ENCODE measurements at regions not wholly inside any gene's neighbourhood (a gene's known extent, or its start where the extent isn't known, plus 50 kb on each side); places are given as distances from the start of the nearest gene placed in this dataset.
A peak's percentile ranks its signal among the peaks of the same experiment; 100 is the strongest.

DNA sequence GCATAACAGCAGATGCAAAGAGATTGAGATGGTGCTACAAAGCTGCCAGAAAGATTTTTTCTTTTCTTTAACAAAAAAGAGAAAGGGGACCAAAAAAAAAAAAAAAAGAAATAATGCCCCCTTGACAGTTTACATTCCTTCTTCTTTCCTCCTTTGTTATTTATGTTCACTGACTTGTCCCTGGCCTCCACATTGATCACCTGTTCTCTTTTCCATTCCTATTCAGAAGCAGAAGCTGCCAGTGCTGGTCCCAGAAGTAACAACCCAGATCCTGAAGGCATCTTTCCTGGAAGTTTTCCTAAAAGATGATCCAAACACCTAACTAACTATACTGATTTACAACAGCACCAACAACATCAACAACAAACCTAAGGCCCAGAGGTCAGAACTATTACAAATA lies 728.1 kb downstream of the KCNJ2 start:
- peak overlapping the region; percentile 46; the same call in 1 of the 2 replicates for H3K4me2 ChIP-seq
- Mint-ChIP-seq H3K27me3 (ENCODE audit: insufficient read depth, low read depth, poor library complexity) (no peaks in the 10 kb centered on the region), H3K4me1 (peaks cover 12% of the 10 kb centered on the region; the same call in 2 of the 3 replicates), H3K36me3 (ENCODE audit: low read depth) (peaks cover 12% of the 10 kb centered on the region; the same call in 2 of the 3 replicates), H3K27ac (no peak overlapping the region), H3K9me3 (peaks cover 18% of the 10 kb centered on the region), H3K4me3 (no peak overlapping the region)
- peaks cover 17% of the 10 kb centered on the region for H3K4me1 ChIP-seq (ENCODE audit: insufficient read depth)
- H3K27me3 ChIP-seq (ENCODE audit: insufficient read depth) = no peaks in the 10 kb centered on the region
- peaks cover 2% of the 10 kb centered on the region; the same call in 1 of the 2 replicates for H3K36me3 ChIP-seq (ENCODE audit: insufficient read depth)
- no peak overlapping the region for H3K27ac ChIP-seq (ENCODE audit: low read depth)
- H3K79me2 ChIP-seq (replicated peaks; ENCODE audit: insufficient read depth) = no peaks in the 10 kb centered on the region
- H3F3A ChIP-seq (replicated peaks; ENCODE audit: low read depth) = no peaks in the 10 kb centered on the region
- H3K9me2 ChIP-seq (ENCODE audit: insufficient read depth) = no peaks in the 10 kb centered on the region
- ATAC-seq (peak; percentile 40; the same call in 1 of the 3 replicates), DNase-seq (ENCODE audit: low spot score) (peak; percentile 20)
- peak overlapping the region; percentile 4; the same call in 1 of the 2 replicates for H3K4me3 ChIP-seq
- no peak overlapping the region for H2AFZ ChIP-seq
- H4K20me1 ChIP-seq (replicated peaks; ENCODE audit: insufficient read depth) = no peaks in the 10 kb centered on the region
- TF ChIP-seq EZH2 (IDR thresholded peaks at IDR 0.05; ENCODE audit: low read depth, unreplicated experiment) (no peak), ZNF331 (CRISPR knock-in tag; IDR thresholded peaks at IDR 0.05; ENCODE audit: low read depth) (no peak), CREB1 (CRISPR knock-in tag; IDR thresholded peaks at IDR 0.05; ENCODE audit: low read depth) (no peak), STAT1 (IDR thresholded peaks at IDR 0.05; ENCODE audit: unreplicated experiment) (no peak), JUNB (IDR thresholded peaks at IDR 0.05; ENCODE audit: unreplicated experiment) (no peak), EZH2phosphoT487 (IDR thresholded peaks at IDR 0.05; ENCODE audit: unreplicated experiment) (no peak), ZNF114 (CRISPR knock-in tag; IDR thresholded peaks at IDR 0.05) (no peak), POLR2AphosphoS5 (IDR thresholded peaks at IDR 0.05; ENCODE audit: low read depth) (no peak), NANOG (IDR thresholded peaks at IDR 0.05; ENCODE audit: borderline replicate concordance) (no peak)
- TF ChIP-seq, protein P1, sequence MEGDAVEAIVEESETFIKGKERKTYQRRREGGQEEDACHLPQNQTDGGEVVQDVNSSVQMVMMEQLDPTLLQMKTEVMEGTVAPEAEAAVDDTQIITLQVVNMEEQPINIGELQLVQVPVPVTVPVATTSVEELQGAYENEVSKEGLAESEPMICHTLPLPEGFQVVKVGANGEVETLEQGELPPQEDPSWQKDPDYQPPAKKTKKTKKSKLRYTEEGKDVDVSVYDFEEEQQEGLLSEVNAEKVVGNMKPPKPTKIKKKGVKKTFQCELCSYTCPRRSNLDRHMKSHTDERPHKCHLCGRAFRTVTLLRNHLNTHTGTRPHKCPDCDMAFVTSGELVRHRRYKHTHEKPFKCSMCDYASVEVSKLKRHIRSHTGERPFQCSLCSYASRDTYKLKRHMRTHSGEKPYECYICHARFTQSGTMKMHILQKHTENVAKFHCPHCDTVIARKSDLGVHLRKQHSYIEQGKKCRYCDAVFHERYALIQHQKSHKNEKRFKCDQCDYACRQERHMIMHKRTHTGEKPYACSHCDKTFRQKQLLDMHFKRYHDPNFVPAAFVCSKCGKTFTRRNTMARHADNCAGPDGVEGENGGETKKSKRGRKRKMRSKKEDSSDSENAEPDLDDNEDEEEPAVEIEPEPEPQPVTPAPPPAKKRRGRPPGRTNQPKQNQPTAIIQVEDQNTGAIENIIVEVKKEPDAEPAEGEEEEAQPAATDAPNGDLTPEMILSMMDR (conservative IDR thresholded peaks at IDR 0.05; ENCODE audit: low read depth in 2 of 2) = no peak
- TF ChIP-seq, protein P2, sequence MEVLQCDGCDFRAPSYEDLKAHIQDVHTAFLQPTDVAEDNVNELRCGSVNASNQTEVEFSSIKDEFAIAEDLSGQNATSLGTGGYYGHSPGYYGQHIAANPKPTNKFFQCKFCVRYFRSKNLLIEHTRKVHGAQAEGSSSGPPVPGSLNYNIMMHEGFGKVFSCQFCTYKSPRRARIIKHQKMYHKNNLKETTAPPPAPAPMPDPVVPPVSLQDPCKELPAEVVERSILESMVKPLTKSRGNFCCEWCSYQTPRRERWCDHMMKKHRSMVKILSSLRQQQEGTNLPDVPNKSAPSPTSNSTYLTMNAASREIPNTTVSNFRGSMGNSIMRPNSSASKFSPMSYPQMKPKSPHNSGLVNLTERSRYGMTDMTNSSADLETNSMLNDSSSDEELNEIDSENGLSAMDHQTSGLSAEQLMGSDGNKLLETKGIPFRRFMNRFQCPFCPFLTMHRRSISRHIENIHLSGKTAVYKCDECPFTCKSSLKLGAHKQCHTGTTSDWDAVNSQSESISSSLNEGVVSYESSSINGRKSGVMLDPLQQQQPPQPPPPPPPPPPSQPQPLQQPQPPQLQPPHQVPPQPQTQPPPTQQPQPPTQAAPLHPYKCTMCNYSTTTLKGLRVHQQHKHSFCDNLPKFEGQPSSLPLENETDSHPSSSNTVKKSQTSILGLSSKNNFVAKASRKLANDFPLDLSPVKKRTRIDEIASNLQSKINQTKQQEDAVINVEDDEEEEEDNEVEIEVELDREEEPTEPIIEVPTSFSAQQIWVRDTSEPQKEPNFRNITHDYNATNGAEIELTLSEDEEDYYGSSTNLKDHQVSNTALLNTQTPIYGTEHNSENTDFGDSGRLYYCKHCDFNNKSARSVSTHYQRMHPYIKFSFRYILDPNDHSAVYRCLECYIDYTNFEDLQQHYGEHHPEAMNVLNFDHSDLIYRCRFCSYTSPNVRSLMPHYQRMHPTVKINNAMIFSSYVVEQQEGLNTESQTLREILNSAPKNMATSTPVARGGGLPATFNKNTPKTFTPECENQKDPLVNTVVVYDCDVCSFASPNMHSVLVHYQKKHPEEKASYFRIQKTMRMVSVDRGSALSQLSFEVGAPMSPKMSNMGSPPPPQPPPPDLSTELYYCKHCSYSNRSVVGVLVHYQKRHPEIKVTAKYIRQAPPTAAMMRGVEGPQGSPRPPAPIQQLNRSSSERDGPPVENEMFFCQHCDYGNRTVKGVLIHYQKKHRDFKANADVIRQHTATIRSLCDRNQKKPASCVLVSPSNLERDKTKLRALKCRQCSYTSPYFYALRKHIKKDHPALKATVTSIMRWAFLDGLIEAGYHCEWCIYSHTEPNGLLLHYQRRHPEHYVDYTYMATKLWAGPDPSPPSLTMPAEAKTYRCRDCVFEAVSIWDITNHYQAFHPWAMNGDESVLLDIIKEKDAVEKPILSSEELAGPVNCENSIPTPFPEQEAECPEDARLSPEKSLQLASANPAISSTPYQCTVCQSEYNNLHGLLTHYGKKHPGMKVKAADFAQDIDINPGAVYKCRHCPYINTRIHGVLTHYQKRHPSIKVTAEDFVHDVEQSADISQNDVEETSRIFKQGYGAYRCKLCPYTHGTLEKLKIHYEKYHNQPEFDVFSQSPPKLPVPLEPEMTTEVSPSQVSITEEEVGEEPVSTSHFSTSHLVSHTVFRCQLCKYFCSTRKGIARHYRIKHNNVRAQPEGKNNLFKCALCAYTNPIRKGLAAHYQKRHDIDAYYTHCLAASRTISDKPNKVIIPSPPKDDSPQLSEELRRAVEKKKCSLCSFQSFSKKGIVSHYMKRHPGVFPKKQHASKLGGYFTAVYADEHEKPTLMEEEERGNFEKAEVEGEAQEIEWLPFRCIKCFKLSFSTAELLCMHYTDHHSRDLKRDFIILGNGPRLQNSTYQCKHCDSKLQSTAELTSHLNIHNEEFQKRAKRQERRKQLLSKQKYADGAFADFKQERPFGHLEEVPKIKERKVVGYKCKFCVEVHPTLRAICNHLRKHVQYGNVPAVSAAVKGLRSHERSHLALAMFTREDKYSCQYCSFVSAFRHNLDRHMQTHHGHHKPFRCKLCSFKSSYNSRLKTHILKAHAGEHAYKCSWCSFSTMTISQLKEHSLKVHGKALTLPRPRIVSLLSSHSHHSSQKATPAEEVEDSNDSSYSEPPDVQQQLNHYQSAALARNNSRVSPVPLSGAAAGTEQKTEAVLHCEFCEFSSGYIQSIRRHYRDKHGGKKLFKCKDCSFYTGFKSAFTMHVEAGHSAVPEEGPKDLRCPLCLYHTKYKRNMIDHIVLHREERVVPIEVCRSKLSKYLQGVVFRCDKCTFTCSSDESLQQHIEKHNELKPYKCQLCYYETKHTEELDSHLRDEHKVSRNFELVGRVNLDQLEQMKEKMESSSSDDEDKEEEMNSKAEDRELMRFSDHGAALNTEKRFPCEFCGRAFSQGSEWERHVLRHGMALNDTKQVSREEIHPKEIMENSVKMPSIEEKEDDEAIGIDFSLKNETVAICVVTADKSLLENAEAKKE (CRISPR knock-in tag; IDR thresholded peaks at IDR 0.05) = no peak
- TF ChIP-seq, protein P3, sequence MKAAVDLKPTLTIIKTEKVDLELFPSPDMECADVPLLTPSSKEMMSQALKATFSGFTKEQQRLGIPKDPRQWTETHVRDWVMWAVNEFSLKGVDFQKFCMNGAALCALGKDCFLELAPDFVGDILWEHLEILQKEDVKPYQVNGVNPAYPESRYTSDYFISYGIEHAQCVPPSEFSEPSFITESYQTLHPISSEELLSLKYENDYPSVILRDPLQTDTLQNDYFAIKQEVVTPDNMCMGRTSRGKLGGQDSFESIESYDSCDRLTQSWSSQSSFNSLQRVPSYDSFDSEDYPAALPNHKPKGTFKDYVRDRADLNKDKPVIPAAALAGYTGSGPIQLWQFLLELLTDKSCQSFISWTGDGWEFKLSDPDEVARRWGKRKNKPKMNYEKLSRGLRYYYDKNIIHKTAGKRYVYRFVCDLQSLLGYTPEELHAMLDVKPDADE (IDR thresholded peaks at IDR 0.05) = no peak
- TF ChIP-seq, protein P4, sequence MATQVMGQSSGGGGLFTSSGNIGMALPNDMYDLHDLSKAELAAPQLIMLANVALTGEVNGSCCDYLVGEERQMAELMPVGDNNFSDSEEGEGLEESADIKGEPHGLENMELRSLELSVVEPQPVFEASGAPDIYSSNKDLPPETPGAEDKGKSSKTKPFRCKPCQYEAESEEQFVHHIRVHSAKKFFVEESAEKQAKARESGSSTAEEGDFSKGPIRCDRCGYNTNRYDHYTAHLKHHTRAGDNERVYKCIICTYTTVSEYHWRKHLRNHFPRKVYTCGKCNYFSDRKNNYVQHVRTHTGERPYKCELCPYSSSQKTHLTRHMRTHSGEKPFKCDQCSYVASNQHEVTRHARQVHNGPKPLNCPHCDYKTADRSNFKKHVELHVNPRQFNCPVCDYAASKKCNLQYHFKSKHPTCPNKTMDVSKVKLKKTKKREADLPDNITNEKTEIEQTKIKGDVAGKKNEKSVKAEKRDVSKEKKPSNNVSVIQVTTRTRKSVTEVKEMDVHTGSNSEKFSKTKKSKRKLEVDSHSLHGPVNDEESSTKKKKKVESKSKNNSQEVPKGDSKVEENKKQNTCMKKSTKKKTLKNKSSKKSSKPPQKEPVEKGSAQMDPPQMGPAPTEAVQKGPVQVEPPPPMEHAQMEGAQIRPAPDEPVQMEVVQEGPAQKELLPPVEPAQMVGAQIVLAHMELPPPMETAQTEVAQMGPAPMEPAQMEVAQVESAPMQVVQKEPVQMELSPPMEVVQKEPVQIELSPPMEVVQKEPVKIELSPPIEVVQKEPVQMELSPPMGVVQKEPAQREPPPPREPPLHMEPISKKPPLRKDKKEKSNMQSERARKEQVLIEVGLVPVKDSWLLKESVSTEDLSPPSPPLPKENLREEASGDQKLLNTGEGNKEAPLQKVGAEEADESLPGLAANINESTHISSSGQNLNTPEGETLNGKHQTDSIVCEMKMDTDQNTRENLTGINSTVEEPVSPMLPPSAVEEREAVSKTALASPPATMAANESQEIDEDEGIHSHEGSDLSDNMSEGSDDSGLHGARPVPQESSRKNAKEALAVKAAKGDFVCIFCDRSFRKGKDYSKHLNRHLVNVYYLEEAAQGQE (IDR thresholded peaks at IDR 0.05; ENCODE audit: unreplicated experiment) = no peak

All from GM23338 (cell line).